NCI-H2196 (cell line): ENCODE measurements at regions not wholly inside any gene's neighbourhood (a gene's known extent, or its start where the extent isn't known, plus 50 kb on each side); places are given as distances from the start of the nearest gene placed in this dataset.

ENCODE experiments used
- DNase-seq: peaks from one replicate; lab custom pipeline; 2025; ENCODE audit not compliant: unreplicated experiment; lab: John Stamatoyannopoulos, UW

DNA sequence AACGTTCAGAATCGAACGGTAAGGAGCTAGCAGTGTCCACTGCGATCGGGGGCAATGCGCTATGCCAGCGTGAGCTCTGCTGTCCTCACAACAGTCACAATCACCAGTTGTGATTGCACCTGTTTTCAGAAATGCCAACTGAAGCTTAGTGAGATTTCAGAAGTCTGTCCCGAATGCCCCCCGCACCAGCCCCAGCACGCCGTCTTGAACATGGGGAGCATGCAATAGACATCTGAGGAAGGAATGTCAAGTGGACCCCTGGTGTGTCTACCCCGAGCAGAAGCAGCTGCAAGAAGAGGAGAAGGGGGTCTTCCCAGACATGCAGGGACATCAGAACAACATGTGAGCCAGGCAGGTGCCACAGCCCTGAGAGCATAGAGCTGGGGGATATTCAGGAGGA, 125.7 kb upstream of the CHST15 start:
- no peak for DNase-seq

DNA sequence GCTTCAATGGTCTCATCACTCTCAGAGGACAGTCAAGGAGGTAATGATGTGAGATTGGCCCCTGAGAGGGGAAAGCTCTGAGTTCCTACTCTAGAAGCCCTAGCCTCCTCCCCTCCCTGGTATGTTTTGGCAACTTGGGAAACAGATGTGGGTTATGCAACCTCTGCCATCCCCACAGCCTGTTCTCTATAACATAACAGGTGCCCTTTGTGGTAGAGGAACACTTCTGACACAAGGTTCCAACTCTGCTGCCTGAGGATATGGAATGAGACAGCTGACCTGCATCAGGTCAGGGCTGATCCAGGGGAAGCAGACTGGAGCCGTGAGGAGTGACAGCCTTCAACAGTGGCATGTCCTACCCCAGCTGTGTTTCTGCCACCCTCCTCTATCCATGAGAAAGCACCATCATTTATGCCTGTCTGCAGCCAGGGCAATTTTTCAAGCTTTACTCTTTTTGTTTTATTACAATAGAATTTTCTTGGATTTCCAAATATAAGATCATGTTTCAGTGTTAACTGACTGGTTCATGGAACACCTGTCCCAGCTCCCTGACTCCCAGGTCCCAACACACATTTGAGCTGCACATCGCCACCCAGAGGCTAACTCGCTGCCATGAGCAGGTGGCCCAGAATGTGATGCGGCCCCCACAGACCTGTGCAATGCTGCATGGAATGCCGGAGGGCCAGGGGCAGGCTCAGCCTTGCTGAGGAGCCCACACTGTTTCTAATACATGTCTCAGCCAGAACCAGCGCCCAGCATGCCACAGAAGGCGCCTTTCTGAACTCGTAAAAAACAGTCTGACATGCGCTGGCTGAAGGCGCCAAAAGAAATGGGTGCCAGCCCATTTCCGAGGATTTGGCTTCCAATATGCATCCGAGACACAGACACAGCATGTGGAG, 124.8 kb upstream of the CHST15 start:
- DNase-seq: no peak

DNA sequence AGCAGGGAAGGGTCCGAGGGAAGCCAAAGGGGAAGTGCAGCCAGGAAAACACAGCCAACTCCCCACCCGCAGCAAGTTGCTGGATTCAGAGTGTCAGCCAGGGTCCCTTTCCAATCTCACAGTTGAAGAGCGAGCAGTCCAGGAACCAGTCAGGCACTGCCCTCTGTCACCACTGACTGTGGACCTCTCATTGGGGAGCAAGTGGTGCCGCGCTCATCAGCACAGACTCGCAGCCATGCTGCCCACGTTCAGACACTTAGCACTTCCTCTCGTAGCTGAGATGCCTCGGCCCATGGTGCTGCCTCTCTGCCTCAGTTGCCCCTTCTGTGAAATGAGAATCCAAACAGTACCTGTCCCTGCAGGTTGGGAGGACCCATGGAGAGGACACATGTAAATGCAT, 123.6 kb upstream of the CHST15 start:
- no peak for DNase-seq

DNA sequence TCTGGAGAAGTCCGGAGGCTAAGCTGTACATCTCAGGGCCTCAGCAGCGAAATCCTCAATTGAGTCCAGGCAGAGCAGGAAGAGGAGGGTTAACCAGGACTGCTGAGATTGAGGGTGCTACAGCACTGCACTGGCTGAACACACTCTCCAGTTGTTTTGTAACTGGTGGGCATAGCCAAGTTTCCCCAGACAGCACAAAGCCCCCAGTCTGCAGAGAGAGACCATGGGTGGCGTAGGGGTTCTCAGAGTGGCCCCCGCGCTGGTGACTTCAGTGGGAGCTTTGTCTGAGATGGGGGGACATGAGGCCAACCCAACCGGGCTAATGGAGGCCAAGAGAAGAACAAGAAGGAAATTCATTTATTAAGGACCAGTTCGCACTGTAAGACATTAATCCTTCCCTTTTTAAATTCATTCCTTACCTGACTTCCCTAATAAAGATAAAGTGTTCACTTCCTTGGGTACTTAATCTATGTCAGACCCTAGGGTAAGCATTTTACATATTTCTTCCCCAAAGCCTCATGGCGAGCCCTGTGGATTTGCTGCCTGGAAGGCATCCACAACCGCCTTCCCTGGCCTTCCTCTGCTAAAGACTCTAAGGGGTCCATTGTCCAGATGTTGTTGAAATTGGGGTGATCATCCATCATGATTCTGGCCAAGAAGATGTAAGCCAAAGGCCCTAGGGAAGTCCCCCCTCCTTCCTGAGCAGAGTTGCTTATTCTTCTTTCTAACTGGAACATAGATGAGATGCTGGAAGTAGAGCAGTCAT, 121.4 kb upstream of the CHST15 start:
- DNase-seq: no peak

DNA sequence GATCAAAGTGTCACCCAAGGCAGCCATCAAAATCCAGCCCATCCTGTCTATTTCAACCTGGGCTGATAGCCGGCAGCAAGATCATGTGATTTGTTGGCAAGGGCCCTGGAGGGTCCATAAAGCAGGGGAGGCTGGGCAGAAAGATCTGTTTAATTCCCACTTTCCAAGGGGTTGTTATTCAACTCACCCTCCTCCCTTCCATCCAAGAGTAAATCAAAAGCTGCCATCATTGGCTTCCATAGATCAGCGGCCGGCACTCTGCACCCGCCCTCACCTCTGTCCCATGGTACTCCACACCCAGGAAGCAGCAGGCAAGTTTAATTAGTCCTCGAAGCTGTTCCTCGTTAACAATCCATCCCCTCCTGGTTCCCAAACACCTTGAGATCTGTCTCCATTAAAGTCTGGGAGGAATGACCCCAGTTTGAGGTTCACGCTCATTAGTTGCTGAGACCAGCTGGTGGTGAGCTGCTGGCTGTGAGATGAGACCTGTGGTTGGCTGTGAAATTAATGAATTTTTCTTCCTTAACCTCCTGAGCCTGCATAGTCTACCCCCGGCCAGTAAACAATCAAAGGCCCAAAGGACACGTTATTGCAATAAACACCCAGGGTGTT, 120.6 kb upstream of the CHST15 start:
- DNase-seq: no peak

DNA sequence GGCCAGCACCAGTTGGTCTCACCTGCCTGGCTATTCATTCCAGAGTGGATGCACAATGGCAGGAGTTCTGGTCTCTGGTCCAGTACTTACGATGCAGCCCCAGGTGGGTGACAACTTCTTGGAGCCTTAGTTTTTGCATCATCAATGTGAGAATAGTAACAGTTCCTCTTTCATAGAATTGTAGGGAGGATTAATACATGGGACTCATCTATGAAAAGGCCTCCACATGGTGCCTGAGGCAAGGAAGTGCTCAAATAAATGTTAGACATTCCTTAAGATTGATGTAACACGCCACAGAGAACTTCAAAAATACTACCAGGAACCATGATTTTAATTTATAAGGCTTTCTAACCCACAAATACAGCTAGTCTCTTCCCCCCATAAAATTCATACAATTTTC, 120.1 kb upstream of the CHST15 start:
- DNase-seq: no peak

DNA sequence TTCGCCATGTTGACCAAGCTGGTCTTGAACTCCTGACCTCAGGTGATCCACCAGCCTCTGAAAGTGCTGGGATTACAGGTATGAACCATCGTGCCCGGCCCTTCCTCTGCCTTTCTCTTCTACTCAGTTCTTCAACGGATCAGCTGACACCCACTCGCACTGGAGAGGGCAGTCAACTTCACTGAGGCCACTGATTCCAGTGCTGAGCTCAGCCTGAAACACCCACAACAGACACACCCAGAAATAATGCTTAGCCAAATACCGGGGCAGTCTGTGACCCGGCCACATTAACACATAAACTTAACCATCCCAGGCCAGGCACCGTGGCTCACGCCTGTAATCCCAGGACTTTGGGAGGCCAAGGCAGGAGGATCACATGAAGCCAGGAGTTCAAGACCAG, 119.3 kb upstream of the CHST15 start:
- no peak for DNase-seq

DNA sequence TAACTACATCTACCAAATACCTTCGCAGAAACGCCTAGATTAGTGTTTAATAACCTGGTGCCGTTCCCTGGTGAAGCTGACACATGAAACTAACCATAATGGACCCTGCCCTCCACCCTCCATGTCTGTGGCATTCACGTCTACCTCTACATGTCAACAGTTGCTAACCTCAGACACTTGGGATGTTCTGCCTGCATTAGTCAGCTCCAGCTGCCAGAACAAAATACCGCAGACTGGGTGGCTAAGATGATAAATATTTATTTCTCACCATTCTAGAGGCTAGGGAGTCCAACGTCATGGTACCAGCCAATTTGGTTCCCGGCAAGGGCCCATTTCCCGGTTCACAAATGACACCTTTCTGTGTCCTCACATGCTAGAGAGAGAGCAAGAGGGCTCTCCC, 118.5 kb upstream of the CHST15 start:
- DNase-seq: no peak

DNA sequence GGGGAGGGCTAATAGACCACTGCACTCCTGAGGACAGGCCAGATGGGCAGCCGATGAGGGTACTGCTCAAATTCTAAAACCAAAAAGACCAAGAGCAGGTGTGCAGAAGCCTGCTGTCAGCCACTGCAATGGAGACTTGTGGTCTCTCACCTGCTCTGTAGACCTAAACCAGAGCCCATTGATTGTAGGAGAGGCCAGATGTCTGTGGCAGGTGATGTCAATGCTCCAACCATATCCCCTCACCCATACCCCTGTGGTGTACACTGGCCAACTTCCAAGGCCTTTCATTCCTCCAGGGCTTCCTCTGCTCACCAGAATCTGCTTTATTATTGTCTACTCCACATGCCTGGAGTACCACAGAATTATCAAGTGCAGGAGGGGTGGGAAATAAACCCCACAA, 116.9 kb upstream of the CHST15 start:
- DNase-seq: no peak

DNA sequence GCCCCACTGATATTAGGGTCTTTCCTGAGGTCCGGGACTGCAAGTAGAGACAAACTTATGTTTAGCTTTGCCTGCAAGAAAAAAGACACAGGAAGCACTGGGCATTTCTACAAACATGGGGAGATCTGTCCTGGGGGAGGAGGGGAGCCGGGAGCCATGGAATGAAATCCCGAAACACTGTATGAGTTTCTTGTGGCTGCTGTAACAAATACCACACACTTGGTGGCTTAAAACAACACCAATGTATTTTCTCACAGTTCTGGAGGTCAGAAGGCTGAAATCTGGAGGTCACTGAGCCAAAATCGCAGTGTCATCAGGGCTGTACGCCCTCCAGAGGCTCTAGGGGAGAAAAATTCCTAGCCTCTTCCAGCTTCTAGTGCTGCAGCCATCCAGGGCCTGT, 114.0 kb upstream of the CHST15 start:
- no peak for DNase-seq

DNA sequence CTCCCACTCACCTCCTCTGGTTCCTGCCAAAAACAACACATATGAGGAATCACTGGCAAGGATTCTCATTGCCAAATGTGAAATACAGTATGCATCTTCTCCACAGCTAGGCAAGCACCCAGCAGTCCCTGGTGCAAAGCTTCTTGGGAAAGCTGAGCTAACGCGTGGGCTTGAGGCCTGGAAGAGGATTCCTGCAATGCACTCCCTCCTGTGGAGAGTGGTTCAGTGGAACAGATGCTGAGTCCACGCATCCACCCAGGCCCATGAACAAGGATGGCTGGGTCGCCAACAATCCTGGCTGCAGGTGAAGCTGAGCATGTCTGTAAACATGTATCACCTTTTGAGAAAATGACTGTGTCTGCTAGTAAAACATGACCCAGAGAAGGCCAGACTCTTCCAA, 113.2 kb upstream of the CHST15 start:
- no peak for DNase-seq

DNA sequence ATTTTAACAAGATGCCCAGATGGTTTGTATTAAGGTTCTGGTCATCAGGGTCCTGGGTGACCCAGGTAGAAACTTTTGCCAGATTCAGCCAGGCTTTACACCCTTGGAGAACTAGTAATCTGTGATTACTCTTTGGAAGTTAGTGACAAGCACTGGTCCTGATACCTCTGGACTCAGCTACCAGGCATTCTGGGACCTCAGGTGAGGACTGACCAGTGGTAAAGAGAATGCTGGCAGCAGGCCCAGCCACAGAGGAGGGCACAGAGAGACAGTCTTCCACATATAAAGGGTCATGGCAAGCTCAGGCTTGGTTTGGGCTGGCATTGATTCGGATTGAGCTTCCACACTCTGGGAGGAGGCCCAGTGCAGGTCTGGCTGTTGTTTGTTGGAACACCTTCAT, 112.0 kb upstream of the CHST15 start:
- no peak for DNase-seq

DNA sequence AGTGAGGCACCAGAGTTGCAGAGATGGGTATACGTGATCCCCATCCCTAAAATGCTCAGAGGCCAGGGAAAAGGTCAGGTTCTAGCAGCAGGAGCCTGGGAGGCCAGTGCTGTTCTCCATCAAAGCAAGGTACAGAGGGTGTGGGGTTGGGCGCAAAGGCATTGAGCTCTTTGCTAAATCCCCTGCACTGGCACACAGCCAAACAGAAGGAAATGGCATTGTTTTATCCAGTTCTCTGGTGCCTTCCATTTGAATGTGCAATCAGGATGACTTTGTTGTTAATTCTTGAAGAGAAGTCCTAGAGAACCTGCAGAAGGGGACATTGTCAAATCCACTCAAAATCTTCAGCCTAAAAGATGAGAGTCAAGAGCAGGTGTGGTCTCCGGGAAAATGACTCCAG, 111.3 kb upstream of the CHST15 start:
- DNase-seq: no peak

DNA sequence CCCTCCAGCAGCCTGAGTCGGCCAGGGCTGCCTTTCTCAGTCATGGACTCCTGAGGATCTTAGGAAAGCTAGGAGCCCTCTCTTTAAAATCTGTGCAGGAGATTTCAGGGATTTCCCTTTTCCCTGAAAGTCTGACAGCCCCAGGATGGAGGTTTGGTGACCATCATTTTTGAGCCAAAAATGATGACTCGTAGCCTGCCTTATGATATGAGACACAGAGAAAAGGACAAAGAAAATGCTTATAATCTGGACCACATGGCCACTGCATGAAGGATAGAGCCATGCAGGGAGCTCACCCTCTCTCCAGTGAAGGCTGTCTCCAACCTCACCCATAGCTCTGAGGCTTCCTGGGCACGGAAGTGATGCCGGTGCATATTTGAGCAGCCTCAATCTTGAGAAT, 106.6 kb upstream of the CHST15 start:
- DNase-seq: no peak

DNA sequence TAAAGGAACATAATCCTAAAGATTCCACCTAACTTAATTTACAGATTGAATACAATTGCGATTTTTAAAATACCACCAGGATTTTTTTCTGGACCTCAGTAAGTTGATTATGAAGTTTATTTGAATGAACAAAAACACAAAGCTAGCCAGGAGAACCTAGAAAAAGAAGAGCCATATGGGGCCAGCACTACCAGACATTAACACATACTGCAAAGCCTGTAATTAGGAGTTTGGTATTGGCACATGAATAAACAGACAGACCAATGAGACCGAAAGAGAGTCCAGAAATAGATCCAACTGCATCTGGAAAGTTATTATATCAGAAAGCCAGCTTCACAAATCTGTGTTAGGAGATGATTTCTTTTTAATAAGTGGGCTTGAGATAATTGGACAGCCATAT, 105.5 kb upstream of the CHST15 start:
- no peak for DNase-seq

DNA sequence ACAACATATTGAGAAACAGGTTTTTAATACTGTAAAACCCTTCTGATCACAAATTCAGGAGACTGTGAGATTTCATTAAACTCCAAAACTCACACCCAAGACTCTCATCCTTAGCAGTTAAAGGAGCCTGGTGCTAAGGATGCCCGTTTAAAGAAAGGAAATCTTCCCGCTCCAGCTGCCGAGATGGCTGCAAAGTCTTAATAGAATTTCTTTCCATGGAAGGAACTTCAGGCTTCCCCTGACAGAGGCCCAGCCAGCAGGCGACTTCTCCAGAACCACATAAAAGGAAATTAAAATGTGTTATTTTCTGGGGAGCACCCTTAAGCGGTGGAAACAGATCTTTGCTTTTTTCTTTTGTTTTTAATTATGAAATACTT, 104.7 kb upstream of the CHST15 start:
- DNase-seq: no peak

DNA sequence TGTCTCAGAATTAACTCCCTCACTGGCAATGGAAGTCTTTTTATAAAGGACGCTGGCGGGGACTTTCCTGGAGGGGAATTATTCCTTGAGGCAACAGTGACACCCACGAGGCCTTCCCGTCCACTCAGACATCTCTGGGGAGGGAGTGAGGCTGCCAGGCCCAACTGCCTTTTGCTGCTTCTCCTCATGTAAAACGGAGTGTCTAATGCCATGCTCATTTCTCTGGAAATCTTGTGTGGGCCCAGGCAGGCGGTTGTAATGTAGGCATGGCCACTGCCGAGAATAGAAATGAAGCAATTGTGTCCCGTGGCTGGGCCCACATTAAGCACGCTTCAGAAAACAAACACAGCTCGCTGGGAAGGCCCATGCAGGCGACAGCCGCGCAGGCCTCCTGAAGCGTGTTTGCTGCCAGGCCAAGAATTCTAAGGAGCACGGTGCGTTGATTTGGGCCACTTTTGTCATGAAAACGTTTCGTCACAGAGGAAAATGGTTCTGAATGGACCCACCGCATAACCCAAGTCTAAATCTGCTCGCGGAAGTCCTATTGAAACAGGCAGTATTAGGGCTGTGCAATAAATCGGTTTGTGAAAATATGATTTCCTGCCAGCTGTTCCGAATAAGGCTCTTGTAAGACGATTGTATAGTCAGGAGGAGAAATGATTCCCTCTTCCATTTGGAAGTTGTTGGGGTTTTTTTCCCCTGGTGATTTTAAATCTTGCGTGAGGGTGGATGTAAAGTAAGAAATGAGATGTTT, 104.2 kb upstream of the CHST15 start:
- no peak for DNase-seq

DNA sequence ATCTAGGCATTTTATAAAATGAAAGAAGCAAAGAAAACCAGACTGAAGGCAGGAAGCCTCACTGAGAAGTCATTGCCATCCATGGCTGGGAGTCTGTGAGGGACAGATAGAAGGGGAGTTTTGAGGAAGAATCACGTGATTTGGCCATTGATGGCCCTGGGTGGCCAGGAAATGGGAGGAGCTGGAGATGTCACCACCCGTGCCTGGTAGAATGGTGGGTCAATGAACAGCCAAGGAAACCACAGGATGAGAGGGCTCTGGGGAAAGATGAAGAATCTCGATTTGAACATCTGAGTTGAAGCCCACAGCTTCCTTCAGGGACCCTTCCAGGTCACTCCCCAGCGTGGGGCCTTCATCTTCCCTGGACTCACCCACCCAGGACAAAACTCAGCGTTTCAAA, 103.3 kb upstream of the CHST15 start:
- DNase-seq: no peak

DNA sequence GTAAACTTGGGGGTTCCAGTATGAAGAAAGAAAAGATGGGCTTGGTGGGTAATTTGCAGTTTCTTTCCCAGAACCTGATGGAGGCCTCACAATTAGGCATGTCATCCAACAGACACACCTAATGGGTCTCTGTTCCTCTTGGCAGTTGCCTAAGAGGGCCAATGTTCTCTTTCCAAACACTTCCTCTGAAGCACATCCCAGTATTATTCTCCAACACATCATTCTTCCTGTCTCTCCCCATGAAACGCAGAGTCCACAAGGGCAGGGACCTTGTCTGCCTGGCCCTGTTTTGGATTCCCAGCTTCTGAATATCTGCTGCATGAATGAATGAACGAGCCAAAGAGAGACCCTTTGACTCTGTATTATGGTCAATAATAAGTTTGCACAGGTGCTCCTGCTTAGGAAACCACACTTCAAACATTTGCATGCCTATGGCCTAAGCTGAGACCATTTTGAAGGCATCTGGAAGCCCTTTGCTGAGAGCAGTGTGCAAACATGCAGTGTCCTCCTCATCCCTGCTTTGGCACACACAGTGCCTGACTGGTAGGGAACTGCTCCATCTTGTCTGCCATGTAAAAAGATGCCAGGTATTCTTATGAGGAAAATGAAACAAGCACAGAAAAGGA, 100.9 kb upstream of the CHST15 start:
- DNase-seq: no peak

DNA sequence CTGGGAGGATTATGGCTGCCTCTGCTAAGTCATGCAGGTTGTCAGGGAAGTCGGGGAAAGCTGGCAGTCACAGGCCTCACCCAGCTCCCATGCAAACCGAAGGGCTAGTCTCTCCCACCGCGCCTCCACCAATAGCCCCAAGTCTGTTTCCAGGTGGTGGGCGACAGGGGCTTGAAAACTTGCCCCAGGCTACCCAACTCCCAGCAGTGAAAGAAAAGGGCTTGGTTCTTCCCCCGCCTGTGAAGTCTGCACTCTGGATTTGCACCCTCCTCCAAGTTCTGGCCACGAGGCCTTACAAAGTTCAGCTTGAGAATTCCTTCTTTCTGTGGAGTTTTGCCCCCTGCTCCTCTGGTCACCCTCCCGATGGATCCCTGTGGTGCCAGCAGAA, 99.9 kb upstream of the CHST15 start:
- no peak for DNase-seq
